CD4-positive, alpha-beta T cell treated with Interleukin-15 for 4 hours (primary cell): ENCODE measurements at regions not wholly inside any gene's neighbourhood (a gene's known extent, or its start where the extent isn't known, plus 50 kb on each side); places are given as distances from the start of the nearest gene placed in this dataset.

ENCODE experiments used
- DNase-seq: peaks from one replicate; pipeline ENCODE4 v3.0.0-alpha.2; 2020; ENCODE audit warnings: low spot score

DNA sequence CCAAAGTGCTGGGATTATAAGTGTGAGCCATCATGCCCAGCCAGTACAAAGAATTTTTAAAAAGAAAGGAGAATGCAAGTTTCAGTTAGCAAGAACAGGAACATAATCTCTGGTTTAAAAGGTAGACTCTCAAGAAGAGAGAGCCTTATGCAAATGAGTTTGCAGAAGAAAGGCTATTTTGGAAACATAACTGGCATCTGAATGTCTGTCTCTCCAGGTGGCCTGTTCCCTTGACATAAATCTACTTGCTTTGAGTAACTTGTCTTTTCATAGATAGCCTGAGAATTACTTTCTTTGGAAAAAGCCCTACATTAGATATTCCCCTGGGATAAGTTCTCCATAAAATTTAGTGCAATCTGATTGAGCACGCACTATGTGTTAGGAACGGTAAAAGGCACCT, 109.6 kb downstream of the ICOS start:
- DNase-seq = no peak

DNA sequence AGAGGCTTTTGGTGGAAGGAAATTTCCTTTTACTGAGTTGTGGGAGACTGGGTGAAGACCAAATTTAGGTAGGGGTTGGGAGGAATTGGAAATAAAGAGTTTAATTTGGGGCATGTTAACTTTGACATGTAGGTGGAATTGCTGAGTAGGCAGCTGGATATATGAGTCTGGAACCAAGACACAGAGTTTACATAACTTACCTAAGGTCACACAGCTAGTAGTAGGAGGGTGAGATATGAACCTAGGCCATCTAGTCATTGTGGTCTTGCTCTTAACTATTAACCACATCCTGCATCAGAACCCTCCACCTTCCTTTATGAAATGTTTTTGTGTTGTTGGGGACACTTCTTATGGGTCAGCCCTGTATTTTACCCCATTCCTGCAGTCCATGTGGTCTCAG, 113.1 kb downstream of the ICOS start:
- no peak for DNase-seq

DNA sequence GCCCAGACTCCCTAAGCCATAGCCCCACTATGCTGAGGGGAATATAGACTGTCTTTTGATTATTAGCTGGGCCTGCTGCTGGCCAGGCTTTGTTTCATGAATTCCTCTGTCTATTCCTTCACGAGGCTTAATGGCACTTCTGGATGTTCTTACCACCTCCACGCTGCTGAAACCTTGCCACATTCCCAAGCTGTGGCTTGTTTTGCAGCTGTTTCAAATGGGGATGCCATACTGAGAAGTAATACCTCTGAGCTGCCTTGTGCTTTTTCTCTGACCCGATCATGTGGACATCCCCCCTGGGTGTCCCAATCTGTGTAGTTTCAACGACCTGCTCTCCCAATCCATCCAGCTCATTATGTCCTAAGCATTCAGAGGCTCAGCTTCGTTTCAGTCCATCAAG, 114.1 kb downstream of the ICOS start:
- DNase-seq = no peak

DNA sequence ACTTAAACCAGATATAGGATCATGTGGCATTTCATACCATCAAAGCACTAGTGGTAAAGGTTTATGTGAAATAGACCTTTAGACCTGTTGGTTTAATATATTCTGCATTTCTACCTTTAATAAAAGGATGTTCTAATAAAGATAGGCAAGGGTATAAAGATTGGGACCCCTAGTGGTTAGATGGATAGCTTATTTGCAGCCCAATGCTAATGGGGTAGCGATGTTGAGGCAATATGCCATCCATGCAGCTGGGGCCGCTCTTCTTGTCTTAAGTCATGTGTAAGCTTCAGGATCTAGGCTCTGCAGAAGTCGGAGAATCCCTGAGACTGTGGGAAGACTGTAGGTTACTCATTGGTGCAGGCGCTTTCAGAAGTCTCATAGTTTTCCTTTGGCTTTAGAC, 114.9 kb downstream of the ICOS start:
- DNase-seq = peak; percentile 28

DNA sequence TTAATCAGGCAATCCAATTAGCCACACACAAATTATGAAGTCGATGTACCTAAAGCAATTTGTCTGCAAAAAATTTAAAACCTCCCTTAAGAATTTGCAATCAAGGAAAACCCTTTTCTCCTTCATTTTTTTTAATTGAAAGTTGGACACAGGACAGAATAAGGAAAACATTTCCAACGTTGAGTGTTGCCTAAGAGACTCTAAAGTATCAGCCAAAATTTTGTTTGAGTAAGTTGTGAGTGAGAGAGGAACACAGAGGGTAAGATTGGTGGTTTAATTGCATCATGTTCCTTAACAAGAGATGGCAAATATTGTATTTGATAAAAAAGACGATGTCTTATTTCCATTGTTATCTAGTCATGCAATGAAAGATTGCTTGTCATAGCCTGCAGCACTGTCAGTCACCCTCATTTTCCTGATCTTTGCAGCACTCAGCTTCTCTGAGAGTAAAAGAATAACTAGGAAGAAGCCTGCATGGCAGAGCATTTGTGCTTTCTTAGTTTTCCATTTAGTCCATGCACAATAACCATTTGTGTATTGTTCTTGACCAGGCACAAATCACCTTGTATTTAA, 115.5 kb downstream of the ICOS start:
- DNase-seq = no peak

DNA sequence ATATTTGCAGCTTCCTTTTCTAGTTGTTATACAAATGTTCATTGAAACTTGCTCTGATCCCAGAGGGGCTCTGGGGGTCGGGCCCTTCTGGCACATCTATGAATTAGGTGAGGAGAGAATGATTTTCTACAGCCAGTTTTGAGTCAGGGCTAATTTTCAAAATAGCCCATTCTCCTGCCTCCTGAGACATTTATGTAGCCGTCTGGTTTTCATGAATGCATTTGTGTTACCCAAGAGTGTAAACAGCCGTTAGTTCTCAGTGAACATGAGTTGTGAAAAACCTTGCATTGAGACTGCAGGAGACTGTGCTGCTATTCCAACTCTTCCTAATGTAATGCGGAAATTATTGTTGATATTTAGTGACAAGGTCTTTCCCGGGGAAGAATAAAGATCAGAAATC, 122.5 kb downstream of the ICOS start:
- no peak for DNase-seq

DNA sequence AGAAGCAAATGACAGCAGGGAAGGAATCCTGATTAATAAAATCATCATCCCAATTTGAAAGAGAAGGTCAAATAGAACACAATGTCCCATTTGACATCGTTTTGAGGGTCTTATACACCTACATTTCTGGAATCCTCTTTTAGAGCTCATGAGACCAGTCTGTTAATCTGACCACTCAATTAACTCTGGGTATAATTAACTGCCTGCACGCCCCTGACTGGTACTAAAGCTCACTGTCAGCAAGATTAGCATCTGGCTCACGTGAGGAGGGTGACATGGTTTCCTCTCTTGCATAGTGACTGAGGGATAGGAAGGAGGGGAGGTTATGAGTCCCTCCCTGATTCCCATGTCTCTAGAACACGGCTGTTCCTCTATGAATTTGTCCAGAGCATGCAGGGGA, 124.3 kb downstream of the ICOS start:
- no peak for DNase-seq

DNA sequence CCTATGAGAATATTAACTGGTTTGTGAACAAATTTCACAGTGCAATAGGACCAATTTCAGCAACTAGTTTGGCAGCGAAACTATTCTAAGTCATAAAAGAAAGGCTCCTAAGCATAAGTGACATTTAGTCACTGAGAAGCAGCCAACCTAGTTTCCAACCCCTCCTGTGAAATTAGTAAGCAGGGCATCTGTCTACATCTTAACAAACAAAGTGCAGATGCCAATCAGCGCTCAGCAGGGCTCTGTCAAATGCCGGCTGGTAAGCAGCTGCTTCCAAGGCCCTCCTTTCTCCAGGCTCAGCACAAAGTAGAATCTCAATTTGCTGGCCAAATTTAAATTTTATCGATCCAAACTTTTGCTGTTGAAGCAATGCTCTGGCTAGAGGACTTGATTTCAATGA, 124.7 kb downstream of the ICOS start:
- DNase-seq = no peak

DNA sequence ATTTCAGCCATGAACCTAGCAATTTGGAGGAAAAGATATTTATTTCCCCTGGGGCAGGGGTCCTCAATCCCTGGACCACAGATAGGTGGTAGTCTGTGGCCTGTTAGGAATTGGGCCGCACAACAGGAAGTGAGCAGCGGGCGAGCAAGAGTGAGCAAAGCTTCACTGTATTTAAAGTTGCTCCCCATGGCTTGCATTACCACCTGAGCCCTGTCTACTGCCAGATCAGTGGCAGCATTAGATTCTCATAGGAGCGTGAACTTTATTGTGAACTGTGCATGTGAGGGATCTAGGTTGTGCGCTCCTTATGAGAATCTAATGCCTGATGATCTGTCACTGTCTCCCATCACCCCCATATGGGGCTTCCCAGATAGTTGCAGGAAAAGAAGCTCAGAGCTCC, 127.6 kb downstream of the ICOS start:
- DNase-seq = no peak

DNA sequence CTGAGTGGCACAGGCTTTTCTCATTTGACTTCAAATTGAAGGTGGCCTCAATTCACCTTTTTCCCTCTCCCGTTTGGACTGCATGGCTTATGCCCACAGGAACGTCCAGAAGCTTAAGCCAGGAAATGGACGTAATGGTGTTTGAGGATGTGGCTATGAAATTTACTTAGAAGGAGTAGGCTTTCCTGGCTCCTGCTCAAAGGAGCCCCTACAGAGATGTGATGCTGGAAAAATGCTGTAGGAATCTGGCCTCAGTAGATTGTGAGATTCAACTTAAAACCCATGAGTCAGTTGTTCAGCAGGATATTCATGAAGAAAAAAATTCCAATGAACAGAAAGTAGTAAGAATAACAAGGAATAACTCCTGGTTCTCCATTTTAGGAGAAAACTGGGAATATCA, 129.0 kb downstream of the ICOS start:
- no peak for DNase-seq

DNA sequence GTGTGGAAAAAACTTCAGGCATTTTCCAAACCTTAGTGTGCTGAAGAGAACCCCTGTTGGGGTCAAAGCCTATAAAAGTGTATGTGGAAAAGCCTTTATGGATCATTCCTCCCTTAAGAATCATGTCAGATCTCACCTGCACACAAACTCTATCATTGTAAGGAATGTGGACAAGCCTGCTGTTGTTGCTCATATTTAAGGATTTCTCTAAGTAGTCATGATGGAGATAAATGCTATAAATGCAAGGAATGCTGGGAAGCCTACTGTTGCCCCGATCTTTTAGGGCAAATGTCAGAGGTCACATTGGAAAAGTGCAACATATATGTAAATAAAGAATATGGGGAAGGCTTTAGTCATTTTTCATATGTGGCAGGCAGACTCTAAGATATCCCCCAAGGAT, 129.5 kb downstream of the ICOS start:
- DNase-seq = no peak

DNA sequence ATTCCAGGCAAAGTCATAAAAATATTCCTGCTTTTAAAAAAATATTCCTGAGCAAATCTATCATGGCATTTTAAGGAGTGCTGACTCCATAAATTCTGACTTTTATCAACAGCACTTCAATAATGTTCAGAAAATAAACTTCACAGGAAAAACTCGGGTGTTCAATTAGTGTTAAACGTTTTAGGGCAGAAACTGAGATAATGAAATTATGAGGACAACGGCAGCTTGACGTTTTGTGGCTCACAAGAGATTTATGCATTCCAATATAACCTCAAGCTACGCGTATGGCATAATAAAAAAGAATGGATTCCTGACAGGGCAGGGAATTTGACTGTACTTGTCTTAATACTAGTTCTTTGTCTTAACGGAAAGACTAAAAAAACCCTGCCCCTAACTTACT, 133.2 kb downstream of the ICOS start:
- DNase-seq = no peak

DNA sequence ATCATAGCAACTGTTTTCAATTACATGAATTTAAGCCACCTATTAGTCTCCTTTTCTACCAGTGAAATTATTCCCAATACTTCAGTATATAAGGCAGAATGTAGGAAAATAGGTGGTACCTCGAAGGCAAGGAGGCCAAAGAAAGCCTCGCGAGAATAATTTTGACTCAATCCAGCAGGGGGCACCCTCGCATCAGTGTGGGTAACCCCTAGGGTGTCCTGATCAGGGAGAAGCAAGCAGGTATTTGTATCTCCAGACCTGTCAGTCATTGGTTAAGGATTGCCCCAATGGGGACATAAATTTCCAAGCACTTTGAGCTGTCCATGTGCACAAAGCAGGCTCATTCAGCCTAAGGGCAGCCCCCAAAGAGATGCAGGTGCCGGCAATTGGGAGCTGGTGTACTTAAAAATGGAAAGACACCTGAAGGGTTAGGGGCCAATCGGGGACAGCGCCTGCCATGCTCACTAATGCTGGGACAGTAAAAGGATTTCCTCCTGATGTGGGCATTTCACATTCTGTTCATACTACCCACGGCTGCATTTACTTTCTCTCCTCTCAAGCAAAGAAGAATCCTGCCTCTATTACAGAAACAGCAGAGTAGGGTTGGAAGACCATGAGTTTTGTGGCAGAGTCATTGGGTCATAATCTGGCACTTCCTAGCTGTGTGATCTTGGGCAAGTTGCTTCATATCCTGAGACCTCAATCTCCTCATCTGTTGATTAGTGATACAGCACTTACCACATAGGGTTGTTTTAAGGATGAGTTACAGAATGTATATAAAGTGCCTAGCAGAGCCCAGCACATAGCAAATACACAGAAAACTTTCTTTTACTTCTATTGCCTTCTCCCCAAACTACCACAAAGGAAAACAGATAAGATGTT, 136.1 kb downstream of the ICOS start:
- DNase-seq = peak; percentile 56

DNA sequence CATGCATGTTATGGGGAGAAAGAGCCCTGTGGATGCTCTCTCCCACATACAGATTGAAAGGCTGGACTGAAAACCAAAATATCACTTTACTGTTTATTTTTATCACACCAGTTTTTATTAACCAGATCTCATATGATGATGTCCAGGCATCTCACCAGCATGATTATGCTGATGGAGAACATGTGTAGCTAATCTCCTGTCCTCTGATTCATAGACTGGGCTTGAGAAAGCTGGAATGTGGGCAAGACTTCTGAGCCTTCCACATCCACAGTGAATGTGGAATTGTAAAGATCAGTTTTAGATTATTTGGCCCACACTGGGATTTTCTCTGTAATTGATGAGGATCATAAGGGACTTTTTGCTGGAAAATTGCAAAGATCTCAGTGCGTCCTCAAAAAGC, 137.9 kb downstream of the ICOS start:
- no peak for DNase-seq

DNA sequence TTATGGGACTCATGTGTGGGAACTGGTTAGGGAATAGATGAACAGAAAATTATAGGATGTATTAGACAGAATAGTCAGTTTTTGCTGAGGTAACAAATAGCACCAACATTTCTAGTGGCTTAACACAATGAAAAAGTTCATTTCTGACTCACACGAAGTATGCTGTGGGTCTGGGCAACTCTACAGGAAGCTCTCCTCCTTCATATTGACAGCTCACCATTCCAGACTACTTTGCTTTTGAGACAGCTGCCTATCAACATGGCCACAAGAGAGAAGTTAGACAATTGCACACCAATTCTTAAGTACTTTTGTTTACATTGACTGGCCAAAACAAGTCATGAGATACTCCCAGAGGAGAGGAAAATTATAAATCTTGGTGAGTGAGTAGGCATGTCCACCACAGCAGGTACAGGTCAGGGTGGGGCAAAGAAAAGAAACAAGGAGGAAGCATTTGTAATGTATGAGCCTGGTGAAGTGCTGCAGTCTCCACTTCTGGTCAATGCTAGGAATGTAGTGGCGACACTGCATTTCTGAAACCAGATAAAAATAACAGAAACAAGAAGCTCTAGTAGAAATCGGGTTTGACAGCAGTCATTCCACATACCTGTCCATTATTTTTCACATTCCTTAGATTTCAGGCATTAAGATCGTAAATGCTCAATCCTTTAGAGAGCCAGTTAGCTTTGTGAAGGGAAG, 141.6 kb downstream of the ICOS start:
- DNase-seq = no peak

DNA sequence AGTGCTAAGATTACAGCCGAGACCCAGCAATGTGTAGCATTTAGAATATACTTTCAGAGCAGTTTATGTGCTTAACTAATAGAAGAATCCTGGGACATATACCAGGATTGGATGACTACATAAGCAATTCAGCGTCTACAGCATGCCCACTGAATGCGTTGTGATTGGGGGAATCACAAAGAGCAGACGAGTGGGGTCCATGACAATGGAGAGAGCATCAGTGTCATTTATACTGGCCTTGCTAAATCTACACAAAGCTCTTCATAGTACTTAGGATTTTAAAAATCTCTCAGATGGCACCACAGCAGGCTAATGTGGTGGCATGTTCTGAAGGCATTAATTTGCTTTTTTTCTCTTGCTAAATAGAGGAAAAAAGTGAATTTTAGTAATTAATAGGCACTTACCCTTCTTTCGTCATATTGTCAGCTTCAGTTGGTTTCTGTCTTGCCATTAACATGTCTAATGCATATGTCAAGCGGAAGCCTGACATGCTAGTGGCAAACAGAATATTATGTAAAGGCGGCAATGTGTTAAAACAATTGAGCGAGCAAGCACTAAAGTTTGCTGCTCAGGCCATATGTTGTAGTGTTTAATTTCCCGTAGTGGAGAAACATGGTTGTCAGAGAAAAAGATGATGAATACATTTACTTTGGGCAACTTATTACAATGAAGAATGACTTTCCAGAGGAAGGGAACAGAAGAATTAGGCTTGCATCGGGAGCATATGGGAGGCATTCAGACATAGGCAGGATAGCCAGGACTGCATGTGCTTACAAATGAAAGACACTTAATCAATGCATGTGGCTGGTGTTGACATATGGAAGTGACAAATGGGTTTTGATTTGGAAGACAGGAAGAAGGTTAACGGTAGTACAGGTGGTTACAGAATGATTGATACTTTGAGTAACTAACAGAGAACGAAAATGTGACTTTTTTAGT, 145.2 kb downstream of the ICOS start:
- no peak for DNase-seq

DNA sequence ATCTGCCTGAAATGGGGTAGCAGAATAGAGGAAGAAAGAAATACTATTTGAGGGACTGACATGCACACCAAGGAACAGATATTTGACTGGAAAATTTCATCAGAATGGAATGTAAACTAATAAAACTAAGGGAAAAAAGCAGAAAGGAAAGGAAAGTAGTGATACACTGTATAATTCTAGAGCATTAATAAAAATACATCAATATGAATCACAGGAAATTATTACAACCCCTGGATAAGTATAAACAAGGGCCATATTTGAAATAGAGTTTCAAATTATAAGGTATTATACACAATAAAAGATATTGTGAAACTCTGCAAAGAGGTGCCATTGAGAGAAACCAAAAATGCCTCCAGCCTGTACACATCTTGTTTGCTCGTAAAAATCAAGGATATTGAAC, 149.6 kb downstream of the ICOS start:
- no peak for DNase-seq

DNA sequence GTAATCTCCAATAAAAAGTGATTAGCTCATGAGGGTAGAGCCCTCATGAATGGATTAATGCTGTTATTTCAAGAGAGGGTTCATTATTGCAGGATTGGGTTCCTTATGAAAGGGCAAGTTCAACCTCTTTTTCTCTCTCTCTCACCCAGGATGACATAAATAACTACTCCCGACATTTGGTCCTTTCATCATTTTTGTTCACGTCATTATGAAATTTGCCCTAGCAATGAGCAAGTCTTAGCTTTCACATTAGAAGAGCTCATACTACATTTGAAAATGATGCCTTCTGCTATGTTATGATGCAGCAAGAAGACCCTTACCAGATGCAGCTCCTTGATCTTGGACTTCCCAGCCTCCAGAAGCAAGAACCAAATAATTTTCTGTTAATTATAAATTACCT, 152.5 kb downstream of the ICOS start:
- no peak for DNase-seq

DNA sequence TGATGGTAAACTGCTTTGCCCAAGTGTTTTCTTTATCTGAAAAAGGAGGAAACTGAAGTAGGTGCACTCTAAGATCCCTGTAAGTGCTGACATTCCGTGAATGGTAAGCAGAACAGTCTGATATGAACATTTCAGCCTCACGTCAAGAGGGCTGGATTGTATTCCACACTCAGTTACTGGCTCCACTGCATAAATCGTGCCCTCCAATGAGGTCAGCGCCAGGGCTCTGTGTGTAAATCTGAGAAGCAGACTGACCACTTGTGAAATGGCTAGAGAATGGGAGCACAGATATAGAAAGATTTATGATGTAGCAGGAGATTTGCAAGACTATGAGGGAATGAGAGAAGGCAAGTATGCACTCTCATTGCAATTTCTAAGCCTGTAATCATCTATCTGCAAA, 153.0 kb downstream of the ICOS start:
- DNase-seq = no peak

DNA sequence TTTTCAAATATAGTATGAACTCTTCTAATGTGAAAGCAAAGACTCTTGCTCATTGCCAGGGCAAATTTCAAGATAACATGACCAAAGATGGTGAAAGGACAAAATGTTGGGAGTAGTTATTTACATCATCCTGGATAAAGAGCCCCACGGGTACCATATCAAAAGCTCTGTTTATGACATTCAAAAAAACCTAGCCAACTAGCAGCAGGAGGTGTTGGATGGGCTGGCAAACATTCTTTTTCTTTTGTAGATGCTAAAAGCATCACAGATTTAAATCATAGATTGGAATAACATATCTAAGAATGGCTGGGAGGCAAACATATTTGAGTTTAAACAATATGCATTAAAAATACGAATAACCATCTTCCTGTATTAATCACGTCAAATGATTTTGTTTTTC, 153.5 kb downstream of the ICOS start:
- DNase-seq = no peak

DNA sequence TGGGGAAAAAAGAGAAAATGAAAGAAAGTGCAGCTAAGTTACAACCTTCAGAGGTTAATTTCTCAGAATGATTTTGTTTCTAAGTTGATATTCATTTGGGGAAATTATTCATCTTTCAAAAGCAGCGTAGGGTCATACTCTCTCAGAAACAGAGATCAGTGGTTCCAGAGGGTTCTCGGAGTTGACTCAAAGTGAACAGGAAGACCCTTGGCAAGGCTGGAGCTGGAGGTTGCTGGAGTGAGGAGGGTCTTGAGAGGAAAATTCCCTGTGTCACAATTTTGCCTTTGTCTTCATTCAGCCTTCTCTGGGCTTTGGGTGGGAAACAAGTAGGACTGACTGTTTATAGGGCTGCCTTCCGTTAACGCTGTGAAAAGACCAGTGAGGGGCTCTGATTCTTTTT, 168.2 kb downstream of the ICOS start:
- no peak for DNase-seq

DNA sequence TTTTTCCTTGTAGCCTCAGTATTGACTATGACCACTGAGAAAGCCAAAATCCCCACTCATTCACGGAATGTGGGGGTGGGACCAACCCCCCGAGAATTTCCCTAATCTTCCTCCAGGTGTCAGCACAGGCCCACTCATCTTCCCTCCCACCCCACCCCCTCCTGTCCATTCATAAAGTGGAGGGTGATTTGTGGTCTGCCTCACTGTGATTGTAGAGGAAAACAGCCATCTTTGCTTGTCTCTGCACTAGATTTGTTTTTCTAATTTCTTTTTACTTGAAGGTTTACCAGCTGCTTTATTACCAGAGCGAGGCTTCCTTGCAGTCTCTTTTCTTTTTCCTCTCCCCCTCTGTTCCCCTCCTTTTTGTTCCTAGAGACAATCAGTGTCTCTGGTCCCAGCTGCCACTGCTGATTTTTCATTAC, 171.8 kb downstream of the ICOS start:
- DNase-seq = peak; percentile 50
